Mesenchymal stem cell (in vitro differentiated cells and primary cell): ENCODE measurements at regions not wholly inside any gene's neighbourhood (a gene's known extent, or its start where the extent isn't known, plus 50 kb on each side); places are given as distances from the start of the nearest gene placed in this dataset.

ENCODE experiments used
- DNase-seq: peaks from one replicate; pipeline ENCODE4 v3.0.0-alpha.2; 2013
- H2AFZ ChIP-seq: one replicate; pipeline ENCODE4 v1.6.1; 2013; ENCODE audit warnings: low read depth, mild to moderate bottlenecking, control low read depth, inconsistent platforms, low read length, moderate library complexity
- H2AK5ac ChIP-seq: 2 replicates; pipeline ENCODE4 v1.6.1; 2013; ENCODE audit warnings: low read length, moderate library complexity, mild to moderate bottlenecking, inconsistent platforms; ENCODE audit not compliant: severe bottlenecking
- H2BK120ac ChIP-seq: one replicate; pipeline ENCODE4 v1.6.1; 2013; ENCODE audit warnings: low read depth, mild to moderate bottlenecking, inconsistent platforms, low read length, moderate library complexity
- H2BK12ac ChIP-seq, 2 experiments: one replicate each; pipeline ENCODE4 v1.6.1; 2013; ENCODE audit warnings: inconsistent platforms in 2 of 2, low read length in 2 of 2, mild to moderate bottlenecking in 2 of 2, moderate library complexity in 2 of 2, control low read depth in 1 of 2
- H2BK15ac ChIP-seq: one replicate; pipeline ENCODE4 v1.6.1; 2013; ENCODE audit warnings: mild to moderate bottlenecking, low read depth, inconsistent platforms; ENCODE audit not compliant: poor library complexity, severe bottlenecking
- H2BK5ac ChIP-seq: 2 replicates; pipeline ENCODE4 v1.6.1; 2013; ENCODE audit warnings: low read depth, mild to moderate bottlenecking, low read length, control low read depth, inconsistent platforms; ENCODE audit not compliant: poor library complexity, severe bottlenecking
- H3K14ac ChIP-seq, 2 experiments: one replicate each; pipeline ENCODE4 v1.6.1; 2013; ENCODE audit warnings: inconsistent platforms in 2 of 2, low read length in 2 of 2, control low read depth in 1 of 2, mild to moderate bottlenecking in 1 of 2, moderate library complexity in 1 of 2
- H3K18ac ChIP-seq, 2 experiments: one replicate each; pipeline ENCODE4 v1.6.1; 2013; ENCODE audit warnings: inconsistent platforms in 2 of 2, low read length in 2 of 2, control low read depth in 1 of 2, low read depth in 1 of 2, mild to moderate bottlenecking in 1 of 2
- H3K23ac ChIP-seq, 2 experiments: one replicate each; pipeline ENCODE4 v1.6.1; 2013; ENCODE audit warnings: inconsistent platforms in 2 of 2, low read length in 2 of 2, mild to moderate bottlenecking in 2 of 2, moderate library complexity in 2 of 2, control low read depth in 1 of 2
- H3K27ac ChIP-seq: 2 replicates; pipeline ENCODE4 v1.5.1; 2013; ENCODE audit warnings: mild to moderate bottlenecking, moderate library complexity, low read length, control low read depth, inconsistent platforms; ENCODE audit not compliant: poor library complexity, severe bottlenecking
- H3K27me3 ChIP-seq, 2 experiments: 2 replicates each; pipeline versions ENCODE4 v1.6.1 to v1.7.0; 2013; ENCODE audit warnings: low read length in 2 of 2, mild to moderate bottlenecking in 2 of 2, moderate library complexity in 2 of 2, control low read depth in 1 of 2, inconsistent platforms in 1 of 2; ENCODE audit not compliant: control insufficient read depth in 1 of 2, insufficient read depth in 1 of 2
- H3K36me3 ChIP-seq, 2 experiments: 2 replicates each; pipeline versions ENCODE4 v1.6.1 to v1.7.0; 2013; ENCODE audit warnings: low read length in 2 of 2, control low read depth in 1 of 2, inconsistent platforms in 1 of 2, low read depth in 1 of 2, mild to moderate bottlenecking in 1 of 2; ENCODE audit not compliant: insufficient read depth in 2 of 2, control insufficient read depth in 1 of 2
- H3K4ac ChIP-seq, 2 experiments: one replicate each; pipeline ENCODE4 v1.6.1; 2013; ENCODE audit warnings: inconsistent platforms in 2 of 2, low read length in 2 of 2, mild to moderate bottlenecking in 2 of 2, moderate library complexity in 2 of 2, control low read depth in 1 of 2, low read depth in 1 of 2
- H3K4me1 ChIP-seq: 2 replicates; pipeline ENCODE4 v1.6.1; 2013; ENCODE audit warnings: low read depth, low read length, control low read depth; ENCODE audit not compliant: control insufficient read depth, insufficient read depth
- H3K4me2 ChIP-seq: 2 replicates; pipeline ENCODE4 v1.6.1; 2013; ENCODE audit warnings: low read length, mild to moderate bottlenecking, inconsistent platforms; ENCODE audit not compliant: poor library complexity, severe bottlenecking
- H3K4me3 ChIP-seq, 2 experiments: 2 replicates each; pipeline versions ENCODE4 v1.5.1 to v1.7.0; 2013; ENCODE audit warnings: low read length in 2 of 2, mild to moderate bottlenecking in 2 of 2, control low read depth in 1 of 2, low read depth in 1 of 2; ENCODE audit not compliant: insufficient read depth in 1 of 2
- H3K79me1 ChIP-seq: replicated peaks from 2 replicates; pipeline ENCODE4 v1.6.1; 2013; ENCODE audit warnings: mild to moderate bottlenecking, control low read depth, low read length, inconsistent platforms; ENCODE audit not compliant: poor library complexity, severe bottlenecking
- H3K9ac ChIP-seq: 2 replicates; pipeline ENCODE4 v1.7.0; 2013; ENCODE audit warnings: mild to moderate bottlenecking, low read length, moderate library complexity
- H3K9me3 ChIP-seq: 2 replicates; pipeline ENCODE4 v1.7.0; 2013; ENCODE audit warnings: mild to moderate bottlenecking, low read length; ENCODE audit not compliant: control insufficient read depth
- H4K8ac ChIP-seq: one replicate; pipeline ENCODE4 v1.6.1; 2013; ENCODE audit warnings: inconsistent platforms, mild to moderate bottlenecking, low read length, moderate library complexity
- H4K91ac ChIP-seq: one replicate; pipeline ENCODE4 v1.6.1; 2013; ENCODE audit warnings: mild to moderate bottlenecking, low read length, inconsistent platforms
- WGBS: methylation state at CpG from one replicate; pipeline ENCODE4 v1.1.7; 2013; ENCODE audit warnings: mixed read lengths; 5-methylcytosine and 5-hydroxymethylcytosine counted together

DNA sequence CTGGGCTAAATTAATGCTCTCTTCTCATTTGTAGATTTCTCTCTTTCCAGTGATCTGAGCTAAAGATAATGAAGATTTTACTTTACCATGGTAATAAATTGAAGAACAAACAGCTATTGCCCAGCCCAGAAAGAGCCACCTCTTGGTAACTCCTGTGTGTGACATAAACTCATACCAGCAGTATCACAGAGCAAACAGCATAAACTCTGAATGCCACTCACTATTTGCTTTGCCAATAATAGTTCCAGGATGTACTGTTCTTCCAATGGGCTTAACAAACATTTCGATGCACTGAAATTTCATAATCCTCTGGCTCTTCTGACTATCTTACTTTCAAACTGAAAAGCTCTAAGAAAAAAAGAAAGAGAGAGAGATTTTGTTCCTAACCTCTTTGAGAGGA is 69.8 kb upstream of the RASEF start:
- WGBS = no CpG with 5 or more reads among the region's 1 CpG
- H3K4me2 ChIP-seq = no peak overlapping the region

DNA sequence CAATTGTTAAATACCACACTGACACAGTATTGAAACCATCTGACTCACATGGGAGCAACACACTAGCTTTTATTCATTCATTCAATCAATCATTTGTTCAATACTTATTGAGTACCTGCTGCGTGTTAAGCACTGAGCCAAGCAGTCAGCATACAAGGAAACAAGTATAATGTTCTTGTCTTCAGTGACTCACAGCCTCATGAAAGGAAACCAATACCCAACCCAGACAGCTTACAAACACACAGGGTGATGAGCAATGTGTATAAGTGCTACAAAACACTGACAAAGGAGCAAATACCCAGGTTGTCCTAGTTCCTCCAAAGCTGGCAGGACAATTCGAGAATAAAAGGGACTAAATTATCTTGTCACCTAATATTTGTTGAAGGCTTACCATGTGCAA is 67.6 kb upstream of the RASEF start:
- Histone ChIP-seq H4K8ac (no peak overlapping the region), H3K14ac (no peak overlapping the region), H3K79me1 (no peaks in the 10 kb centered on the region), H2BK15ac (no peak overlapping the region), H3K4me3 (no peak overlapping the region), H3K27ac (no peak overlapping the region), H2AK5ac (no peak overlapping the region), H2BK120ac (no peak overlapping the region), H2BK12ac (no peak overlapping the region), H2AFZ (no peak overlapping the region), H3K4me1 (no peaks in the 10 kb centered on the region), H3K4me2 (no peak overlapping the region), H3K27me3 (no peaks in the 10 kb centered on the region), H3K36me3 (no peaks in the 10 kb centered on the region), H3K18ac (no peak overlapping the region), H3K23ac (no peak overlapping the region), H2BK5ac (no peak overlapping the region), H4K91ac (no peak overlapping the region), H3K9ac (no peak overlapping the region), H3K4ac (no peak overlapping the region), H3K9me3 (peaks cover 2% of the 10 kb centered on the region)
- DNase-seq = peak; percentile 25
- WGBS = 72% methylated on average over 2 of the region's 2 CpGs

More for the DNA sequence above, 69.8 kb upstream of the RASEF start:
- Histone ChIP-seq H4K91ac (no peak overlapping the region), H3K9ac (no peak overlapping the region), H2BK5ac (no peak overlapping the region), H3K27me3 (no peaks in the 10 kb centered on the region), H3K4me3 (no peak overlapping the region), H3K9me3 (peaks cover 2% of the 10 kb centered on the region), H3K36me3 (no peaks in the 10 kb centered on the region), H4K8ac (no peak overlapping the region), H3K79me1 (no peaks in the 10 kb centered on the region), H3K18ac (no peak overlapping the region), H3K14ac (no peak overlapping the region), H2BK120ac (no peak overlapping the region), H2BK15ac (no peak overlapping the region), H3K23ac (no peak overlapping the region), H3K4ac (no peak overlapping the region), H2BK12ac (no peak overlapping the region), H2AFZ (no peak overlapping the region), H3K4me1 (no peaks in the 10 kb centered on the region), H3K27ac (no peak overlapping the region), H2AK5ac (no peak overlapping the region)
- DNase-seq = no peak

- H3K27me3 ChIP-seq = no peaks in the 10 kb centered on the region
- peaks cover 1% of the 10 kb centered on the region for H3K4me1 ChIP-seq
- no peak overlapping the region for H3K4ac ChIP-seq
- H3K27ac ChIP-seq = no peak overlapping the region
- no peak overlapping the region for H3K14ac ChIP-seq
- no peak overlapping the region for H2BK15ac ChIP-seq
- H2BK120ac ChIP-seq = no peak overlapping the region
- H3K9me3 ChIP-seq = peaks cover 2% of the 10 kb centered on the region
- no peak overlapping the region for H2BK5ac ChIP-seq
- H2BK12ac ChIP-seq = no peak overlapping the region
- H3K18ac ChIP-seq = no peak overlapping the region
- H2AK5ac ChIP-seq = no peak overlapping the region
- H3K4me3 ChIP-seq = no peak overlapping the region
- no peak overlapping the region for H3K4me2 ChIP-seq
- H4K8ac ChIP-seq = no peak overlapping the region
- H3K36me3 ChIP-seq = no peaks in the 10 kb centered on the region
- H4K91ac ChIP-seq = no peak overlapping the region
- DNase-seq = no peak
- no peak overlapping the region for H3K23ac ChIP-seq
- WGBS = 100% methylated on average over 1 of the region's 2 CpGs
- H3K9ac ChIP-seq = no peak overlapping the region
- H2AFZ ChIP-seq = no peak overlapping the region
- H3K79me1 ChIP-seq = no peaks in the 10 kb centered on the region
Measured at GRCh38 chr9:83125671-83126070, 62.7 kb upstream of the RASEF start.

DNA sequence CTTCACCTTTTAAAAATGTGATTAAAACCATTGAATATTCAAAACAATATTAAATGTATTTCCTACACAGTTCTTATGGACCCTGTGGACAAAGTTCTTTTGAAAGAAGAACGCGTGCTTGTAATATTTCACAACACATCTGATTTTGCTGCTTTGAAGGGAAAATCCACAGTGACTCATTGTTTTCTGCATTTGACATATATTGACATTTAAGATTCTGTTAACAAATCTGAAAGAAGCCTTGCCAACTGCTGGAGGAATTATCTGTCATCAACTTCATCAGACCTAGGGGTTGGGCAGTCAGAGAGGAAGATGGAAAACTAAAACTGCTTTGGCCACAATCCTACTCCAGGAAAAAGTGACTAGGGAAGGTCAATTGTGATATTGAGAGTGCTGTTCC is 56.9 kb upstream of the RASEF start:
- Histone ChIP-seq H3K79me1 (no peaks in the 10 kb centered on the region), H3K9me3 (peaks cover 7% of the 10 kb centered on the region), H2AFZ (no peak overlapping the region), H3K18ac (no peak overlapping the region), H3K23ac (no peak overlapping the region), H3K36me3 (no peaks in the 10 kb centered on the region), H3K4me3 (no peak overlapping the region), H3K9ac (no peak overlapping the region), H4K91ac (no peak overlapping the region), H3K27ac (no peak overlapping the region), H3K14ac (no peak overlapping the region), H2BK5ac (no peak overlapping the region), H4K8ac (no peak overlapping the region), H2BK12ac (no peak overlapping the region), H2AK5ac (no peak overlapping the region), H2BK120ac (no peak overlapping the region), H2BK15ac (no peak overlapping the region), H3K4me1 (peaks cover 1% of the 10 kb centered on the region), H3K27me3 (no peaks in the 10 kb centered on the region), H3K4me2 (no peak overlapping the region), H3K4ac (no peak overlapping the region)
- WGBS = 94% methylated on average over 2 of the region's 2 CpGs
- no peak for DNase-seq
